T1000 (cell line): ENCODE measurements at regions not wholly inside any gene's neighbourhood (a gene's known extent, or its start where the extent isn't known, plus 50 kb on each side); places are given as distances from the start of the nearest gene placed in this dataset.

ENCODE experiments used
- DNase-seq: peaks from one replicate; lab custom pipeline; 2025; ENCODE audit warnings: mixed read lengths; lab: John Stamatoyannopoulos, UW

GRCh38 chr5:118687661-118688621 is 300.4 kb downstream of the DTWD2 start:
- DNase-seq = no peak

GRCh38 chr5:118687100-118687499 is 301.2 kb downstream of the DTWD2 start:
- no peak for DNase-seq

GRCh38 chr5:118681655-118682054 is 306.7 kb downstream of the DTWD2 start:
- DNase-seq = no peak

GRCh38 chr5:118679264-118679940 is 308.9 kb downstream of the DTWD2 start:
- DNase-seq = no peak

GRCh38 chr5:118678746-118679145 is 309.6 kb downstream of the DTWD2 start:
- DNase-seq = no peak

GRCh38 chr5:118675247-118675646 is 313.1 kb downstream of the DTWD2 start:
- DNase-seq = no peak

- DNase-seq = no peak
Observed at GRCh38 chr5:118657576-118657975, 330.8 kb downstream of the DTWD2 start.

GRCh38 chr5:118653872-118654271 is 334.5 kb downstream of the DTWD2 start:
- no peak for DNase-seq

GRCh38 chr5:118653183-118653582 is 335.2 kb downstream of the DTWD2 start:
- no peak for DNase-seq

GRCh38 chr5:118651002-118651401 is 337.3 kb downstream of the DTWD2 start:
- DNase-seq = no peak

- no peak for DNase-seq
Observed at GRCh38 chr5:118647587-118647986, 340.8 kb downstream of the DTWD2 start.

GRCh38 chr5:118646917-118647316 is 341.4 kb downstream of the DTWD2 start:
- no peak for DNase-seq

- no peak for DNase-seq
Observed at GRCh38 chr5:118637947-118638670, 350.2 kb downstream of the DTWD2 start.

GRCh38 chr5:118628660-118629354 is 359.5 kb downstream of the DTWD2 start:
- DNase-seq = no peak

GRCh38 chr5:118620233-118620632 is 368.1 kb downstream of the DTWD2 start:
- DNase-seq = no peak

- no peak for DNase-seq
Observed at GRCh38 chr5:118619823-118620222, 368.5 kb downstream of the DTWD2 start.

GRCh38 chr5:118616281-118616680 is 372.1 kb downstream of the DTWD2 start:
- DNase-seq = no peak

GRCh38 chr5:118614731-118615456 is 373.5 kb downstream of the DTWD2 start:
- DNase-seq = no peak

GRCh38 chr5:118611332-118611945 is 376.9 kb downstream of the DTWD2 start:
- DNase-seq = no peak

GRCh38 chr5:118606940-118607339 is 381.4 kb downstream of the DTWD2 start:
- DNase-seq = no peak

- no peak for DNase-seq
Observed at GRCh38 chr5:118605761-118606160, 382.6 kb downstream of the DTWD2 start.
